D341Med (cell line): ENCODE measurements at regions not wholly inside any gene's neighbourhood (a gene's known extent, or its start where the extent isn't known, plus 50 kb on each side); places are given as distances from the start of the nearest gene placed in this dataset.
"Not testable (repeated sequence)": the region's sequence is repeated elsewhere in the genome, so short reads cannot be mapped to it uniquely, and the experiment has no call there.

ENCODE experiments used
- DNase-seq: peaks from one replicate; pipeline ENCODE4 v3.0.0; 2012; ENCODE audit warnings: low spot score

GRCh38 chr20:47929368-47930115 lies 144.3 kb upstream of the SULF2 start:
- no peak for DNase-seq

DNA sequence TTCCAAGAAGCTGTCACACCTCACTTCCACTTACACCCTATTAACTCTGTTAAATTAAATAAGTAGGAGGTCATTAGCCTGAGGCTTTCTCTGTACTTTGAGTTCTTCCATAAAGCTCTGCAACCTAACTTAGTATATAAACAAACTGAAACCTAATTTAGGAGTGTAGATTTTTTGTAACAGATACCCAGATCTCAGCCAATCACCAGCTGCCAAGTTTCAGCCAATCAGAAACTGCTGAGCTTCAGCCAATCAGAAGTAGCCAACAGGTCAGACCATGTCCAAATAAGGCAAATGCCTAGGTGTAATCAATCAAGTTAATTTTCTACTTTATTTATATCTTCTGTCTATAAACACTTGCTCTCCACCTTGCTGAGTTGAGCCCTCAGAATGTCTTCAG lies 142.7 kb upstream of the SULF2 start:
- no peak for DNase-seq

DNA sequence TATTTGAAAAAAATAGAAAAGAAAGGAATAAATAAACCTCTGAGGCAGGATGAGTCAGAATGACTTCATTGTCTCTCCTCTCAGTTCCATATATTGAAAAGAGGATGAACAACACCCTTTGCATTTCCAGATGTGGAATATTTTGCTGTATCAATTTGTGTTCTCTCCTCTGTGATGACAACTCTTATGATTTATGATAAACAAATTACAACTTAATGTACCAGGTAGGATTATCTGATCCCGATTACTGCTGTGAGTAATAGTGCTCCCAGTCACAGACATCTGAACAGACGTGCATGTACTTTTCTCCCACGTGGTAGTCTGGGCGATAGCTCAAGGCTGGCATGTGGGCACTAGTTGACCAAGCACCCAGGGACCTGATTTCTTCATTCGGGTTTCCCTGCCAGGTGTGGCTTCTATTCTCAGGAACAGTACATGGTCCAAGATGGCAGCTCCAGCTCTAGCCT lies 142.1 kb upstream of the SULF2 start:
- no peak for DNase-seq

DNA sequence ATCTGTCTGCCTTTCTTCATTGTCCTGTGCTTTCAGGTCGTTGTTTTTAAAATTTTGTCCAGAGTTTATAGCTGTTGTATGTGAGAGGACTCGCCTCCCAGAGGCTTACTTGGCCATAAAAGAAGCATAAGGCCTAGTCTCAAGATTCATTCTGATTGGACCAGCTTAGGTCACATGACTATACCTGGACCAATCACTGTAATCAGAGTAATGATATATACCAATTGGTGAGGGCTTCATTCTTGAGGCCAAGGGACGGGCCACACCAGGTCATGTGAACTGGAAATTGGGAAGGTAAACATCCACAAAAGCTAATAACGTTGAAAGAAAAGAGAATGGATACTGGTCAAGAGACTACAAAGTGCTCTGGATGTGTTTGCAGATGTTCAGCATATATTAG lies 141.4 kb upstream of the SULF2 start:
- DNase-seq = no peak

DNA sequence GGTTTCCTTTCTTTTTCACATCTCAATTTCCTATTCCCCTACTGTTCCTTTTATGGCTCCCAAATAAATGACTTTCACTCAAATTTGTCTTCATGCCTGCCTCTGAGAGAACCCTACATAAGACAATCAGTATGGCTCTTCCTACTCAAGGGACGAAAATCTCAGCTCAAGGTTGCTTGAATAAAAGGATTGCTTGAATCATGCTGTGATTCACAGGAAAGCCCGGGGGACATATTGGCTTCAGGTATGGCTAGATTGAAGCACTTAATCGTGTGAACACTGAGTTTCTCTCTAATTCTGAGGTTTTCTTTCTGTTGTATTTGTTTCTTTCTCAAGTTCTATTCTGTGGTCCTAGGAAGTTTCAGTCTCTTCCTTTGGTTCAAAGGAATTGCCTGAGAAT lies 140.3 kb upstream of the SULF2 start:
- DNase-seq = no peak

GRCh38 chr20:47922269-47922668 lies 137.0 kb upstream of the SULF2 start:
- DNase-seq = no peak

DNA sequence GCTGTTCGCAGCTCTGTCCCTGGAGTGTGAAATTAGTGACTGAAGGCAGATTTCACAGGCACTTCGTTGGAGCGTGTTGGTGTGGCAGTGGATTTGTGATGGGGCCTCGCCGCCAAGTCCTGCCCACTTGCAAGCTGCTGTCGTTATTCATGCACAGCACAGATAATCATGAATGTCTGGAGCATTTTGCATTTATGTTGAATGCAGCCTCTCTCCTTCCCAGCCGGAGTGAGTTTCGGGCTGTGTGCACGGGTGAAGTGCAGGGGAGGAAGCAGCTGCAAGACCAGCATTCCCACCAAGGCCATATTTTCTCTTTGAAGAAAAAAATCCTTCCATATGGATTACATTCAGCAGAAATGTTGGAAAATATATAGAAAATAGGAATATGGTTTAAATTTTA lies 136.5 kb upstream of the SULF2 start:
- not testable (repeated sequence) for DNase-seq

- no peak for DNase-seq
Measured at GRCh38 chr20:47921408-47921807, 136.1 kb upstream of the SULF2 start.

DNA sequence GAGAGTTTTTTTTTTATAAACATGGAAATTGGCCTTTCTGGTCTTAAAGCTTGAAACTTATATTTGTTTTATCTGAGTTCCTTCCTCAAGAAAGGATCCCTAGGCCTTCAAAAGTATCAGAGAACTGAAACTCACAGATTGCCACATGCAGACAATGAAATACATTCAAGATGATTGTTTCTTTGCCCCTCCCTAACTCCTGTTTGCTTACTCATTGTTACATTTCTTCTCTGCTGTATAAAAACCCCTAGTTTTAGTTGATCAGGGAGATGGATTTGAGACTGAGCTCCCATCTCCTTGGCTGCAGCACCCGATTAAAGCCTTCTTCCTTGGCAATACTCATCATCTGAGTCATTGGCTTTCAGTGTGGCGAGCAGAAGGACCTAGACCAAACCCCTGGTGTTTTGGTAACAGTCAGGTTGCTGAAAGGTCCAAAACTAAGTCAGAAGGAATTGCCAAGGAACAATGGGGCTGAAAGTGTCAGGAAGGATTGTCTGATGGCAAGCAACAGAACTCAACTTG lies 132.3 kb upstream of the SULF2 start:
- no peak for DNase-seq

DNA sequence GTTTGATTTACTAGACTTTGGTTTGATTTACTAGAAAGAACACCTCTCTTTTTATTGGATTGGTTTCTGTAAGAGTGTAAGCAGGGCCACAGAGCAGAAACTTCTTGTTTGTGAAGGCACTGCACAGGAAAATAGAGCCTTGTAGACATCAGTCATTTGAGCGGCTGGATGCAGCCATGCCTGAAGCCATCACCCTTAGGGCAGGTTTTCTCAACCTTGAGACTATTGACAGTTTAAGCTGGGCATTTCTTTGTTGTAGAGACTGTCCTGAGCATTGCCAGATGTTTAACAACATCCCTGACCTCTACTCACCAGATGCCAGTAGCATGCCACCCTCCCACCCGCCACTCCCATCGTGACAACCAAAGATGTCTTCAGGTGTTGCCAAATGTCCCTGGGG lies 130.2 kb upstream of the SULF2 start:
- DNase-seq = no peak

- DNase-seq = no peak
Measured at GRCh38 chr20:47914792-47915191, 129.5 kb upstream of the SULF2 start.

DNA sequence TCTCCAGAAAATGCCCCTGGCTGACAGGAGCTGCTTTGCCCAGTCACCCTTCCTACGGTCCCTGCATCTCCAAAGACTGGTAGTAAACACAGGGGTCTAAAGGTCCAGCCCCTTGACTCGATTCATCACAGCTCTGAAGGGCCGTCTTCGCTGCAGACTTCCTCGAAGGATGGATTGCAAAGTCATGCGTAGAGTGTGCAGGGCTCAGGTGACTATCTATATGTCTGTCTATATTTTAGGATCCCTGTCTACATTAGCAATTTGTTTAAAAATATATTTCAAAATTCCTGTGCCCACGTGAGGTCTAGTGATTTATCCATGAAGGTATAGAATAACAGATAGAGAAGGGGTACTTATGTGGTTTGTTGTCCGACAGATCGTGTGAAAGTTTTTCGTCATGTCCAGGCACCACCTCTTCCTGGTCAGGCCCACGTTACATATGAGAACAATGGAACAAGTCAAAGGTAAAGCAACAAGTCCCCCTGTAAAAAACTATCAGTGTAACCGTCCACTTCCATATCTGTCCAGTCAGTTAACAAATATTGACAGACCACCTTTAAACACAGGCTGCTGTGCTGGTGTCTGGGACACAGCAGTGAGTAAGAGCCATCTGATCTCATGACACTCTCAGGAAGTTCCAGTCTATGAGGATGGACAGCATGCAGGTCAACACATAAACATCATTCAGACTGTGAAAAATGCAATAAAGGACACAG lies 127.7 kb upstream of the SULF2 start:
- not testable (repeated sequence) for DNase-seq

GRCh38 chr20:47912165-47912564 lies 126.9 kb upstream of the SULF2 start:
- not testable (repeated sequence) for DNase-seq

DNA sequence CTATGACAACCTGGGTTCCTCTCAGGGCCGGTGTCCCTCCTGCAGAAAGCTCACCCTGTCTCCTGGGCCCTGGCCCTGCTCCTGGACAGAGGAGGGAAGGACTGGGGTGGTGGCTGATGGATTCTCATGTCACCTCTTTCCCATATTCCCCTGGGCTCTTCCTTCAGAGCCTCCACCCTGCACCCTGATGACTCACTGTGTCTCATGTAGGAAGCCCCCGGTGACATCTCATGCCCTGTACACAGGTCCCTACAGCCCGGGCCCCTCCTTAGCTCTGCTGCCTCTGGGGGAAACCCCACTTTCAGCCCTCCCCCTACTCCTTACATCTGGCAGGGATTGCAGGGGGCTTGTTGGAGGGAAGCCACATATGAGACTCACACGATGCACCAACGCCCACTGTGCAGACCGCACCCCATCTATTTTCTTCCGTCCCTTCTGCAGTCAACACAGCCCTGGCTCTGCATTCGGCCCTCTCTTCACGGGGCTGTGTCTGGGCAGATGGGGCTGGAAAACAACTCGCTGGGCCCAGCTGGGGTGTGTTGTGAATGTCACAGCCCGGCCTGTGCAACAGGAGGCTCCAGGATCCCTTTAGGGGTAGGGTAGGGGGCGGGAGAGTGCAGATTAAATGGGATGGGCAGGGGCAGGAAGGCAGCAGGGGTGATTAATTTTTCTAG lies 124.6 kb upstream of the SULF2 start:
- DNase-seq = not testable (repeated sequence)

GRCh38 chr20:47908361-47909035 lies 123.2 kb upstream of the SULF2 start:
- not testable (repeated sequence) for DNase-seq

DNA sequence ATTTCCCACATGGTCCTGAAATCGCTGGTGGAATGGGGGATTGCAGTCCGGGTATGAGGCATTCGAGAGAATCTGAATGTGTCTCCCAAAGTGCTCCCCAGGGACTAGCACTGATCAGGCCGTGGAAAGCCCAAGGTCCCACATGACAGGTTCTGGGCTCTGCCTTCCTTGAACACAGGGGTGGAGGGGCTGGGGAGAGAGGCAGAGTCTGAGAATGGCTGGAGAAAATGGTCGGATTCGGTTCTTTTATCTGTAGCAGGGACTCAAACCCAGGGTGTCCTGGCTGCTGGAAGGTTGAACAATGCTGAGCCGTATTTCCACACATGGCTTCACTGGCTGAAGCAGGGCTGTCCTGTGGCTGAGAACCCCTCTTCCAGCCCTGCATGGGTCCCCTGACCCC lies 122.7 kb upstream of the SULF2 start:
- not testable (repeated sequence) for DNase-seq

DNA sequence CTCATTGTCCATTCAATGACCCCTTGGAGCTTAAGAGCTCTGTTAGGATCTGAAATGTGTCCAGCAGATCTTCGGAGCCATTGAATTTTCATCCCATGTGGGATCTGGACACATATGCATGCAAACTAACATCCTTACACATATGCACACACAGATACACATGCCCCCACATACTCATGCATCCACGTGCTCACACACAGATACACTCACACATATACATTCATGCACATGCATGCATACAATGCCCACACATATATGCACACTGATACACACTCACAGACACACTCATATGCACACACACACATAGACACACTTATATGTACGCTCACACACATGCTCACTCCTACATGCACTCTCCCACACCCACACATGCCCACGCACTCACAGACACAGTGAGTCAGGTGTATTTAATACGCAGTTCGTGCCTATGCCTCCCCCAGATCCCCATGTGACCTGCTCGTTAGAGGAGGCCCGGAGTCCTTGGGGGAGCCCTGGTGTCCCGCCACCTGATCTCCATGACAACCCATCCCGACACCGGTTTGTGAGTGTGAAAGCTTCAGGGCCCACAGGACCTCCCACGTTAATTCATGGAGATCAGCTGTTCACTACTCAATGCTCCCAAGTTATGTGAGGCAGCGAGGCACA lies 121.9 kb upstream of the SULF2 start:
- DNase-seq = no peak

- DNase-seq = no peak
Measured at GRCh38 chr20:47906348-47906660, 121.0 kb upstream of the SULF2 start.

- no peak for DNase-seq
Measured at GRCh38 chr20:47905628-47906347, 120.5 kb upstream of the SULF2 start.

- not testable (repeated sequence) for DNase-seq
Measured at GRCh38 chr20:47903009-47903408, 117.7 kb upstream of the SULF2 start.

DNA sequence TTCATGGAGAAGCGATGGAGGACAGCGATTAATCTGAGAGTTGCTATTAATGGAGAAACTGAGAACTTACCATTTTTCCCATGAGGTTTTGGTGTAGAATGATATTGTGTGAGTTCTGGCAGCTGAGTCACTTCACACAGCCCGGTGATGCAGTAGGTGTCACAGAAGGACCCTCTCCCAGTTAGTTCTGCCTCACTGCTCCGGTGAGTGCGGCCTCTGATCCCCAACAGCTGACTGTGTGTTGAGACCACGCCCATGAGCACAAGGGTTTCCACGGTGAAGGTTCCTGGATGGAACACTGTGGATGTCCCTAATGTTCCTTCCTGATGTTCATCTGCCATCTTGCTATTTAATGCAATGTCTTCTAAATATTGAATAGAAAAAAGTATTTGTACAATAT lies 114.0 kb upstream of the SULF2 start:
- not testable (repeated sequence) for DNase-seq
